Left cardiac atrium (tissue), 4 donors: ENCODE measurements at regions not wholly inside any gene's neighbourhood (a gene's known extent, or its start where the extent isn't known, plus 50 kb on each side); places are given as distances from the start of the nearest gene placed in this dataset.
"Not testable (repeated sequence)": the region's sequence is repeated elsewhere in the genome, so short reads cannot be mapped to it uniquely, and the experiment has no call there.

Experiments used
- ATAC-seq, 2 donors: fragments of 200-7000 bp; cut with Tn5 transposase; one replicate each; pipeline ENCODE4 v1.9.1; 2020; ENCODE audit warnings: mild to moderate bottlenecking in 2 of 2, moderate library complexity in 2 of 2
- DNase-seq: peaks from one replicate; pipeline ENCODE4 v3.0.0-alpha.2; 2020
- intact Hi-C, 2 donors: fragments of 100-400 bp; cut with DNase I; formaldehyde crosslinking; loops; one replicate each; pipeline versions ENCODE4 v1.14.1 to v1.15.1; 2022 to 2023
- donor health status: DM: no; HTN: yes; CAD: no.
- donor health status: DM: no; HTN: yes; CAD: no; lungs with severe emphysema.
- donor health status: DM: yes; HTN: yes; CAD: no.
- donor health status: Dilated cardiomyopathy.

GRCh38 chr12:78330131-78330530, 499.4 kb downstream of the NAV3 start:
- ATAC-seq (no peak), DNase-seq (no peak)

GRCh38 chr12:78331181-78331580, 500.5 kb downstream of the NAV3 start:
- DNase-seq (no peak), ATAC-seq (no peak)
- intact Hi-C loops: no loop called here

More at GRCh38 chr12:78330131-78330530, 499.4 kb downstream of the NAV3 start:
- intact Hi-C loops: no loop called here

DNA sequence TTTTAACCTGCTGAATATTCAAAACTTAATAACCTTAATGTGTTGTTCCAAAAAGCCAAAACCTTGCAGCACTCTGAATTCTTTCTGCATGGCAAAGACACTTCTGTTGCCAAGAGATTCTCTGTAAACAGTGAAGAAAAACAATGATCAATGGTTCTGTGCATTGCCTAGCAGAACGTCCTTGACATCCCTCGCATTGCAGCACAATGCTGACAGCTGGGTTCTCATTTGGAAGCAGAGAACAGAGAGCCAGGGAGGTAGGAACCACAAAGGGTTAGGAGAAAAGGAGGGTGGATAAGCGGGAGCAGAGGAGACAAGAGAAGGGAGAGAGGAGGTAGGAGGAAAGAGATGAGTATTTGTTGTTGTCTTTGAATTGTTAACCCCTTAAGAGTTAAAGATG, 501.1 kb downstream of the NAV3 start:
- DNase-seq (no peak), ATAC-seq (no peak)
- intact Hi-C loops: no loop called here

DNA sequence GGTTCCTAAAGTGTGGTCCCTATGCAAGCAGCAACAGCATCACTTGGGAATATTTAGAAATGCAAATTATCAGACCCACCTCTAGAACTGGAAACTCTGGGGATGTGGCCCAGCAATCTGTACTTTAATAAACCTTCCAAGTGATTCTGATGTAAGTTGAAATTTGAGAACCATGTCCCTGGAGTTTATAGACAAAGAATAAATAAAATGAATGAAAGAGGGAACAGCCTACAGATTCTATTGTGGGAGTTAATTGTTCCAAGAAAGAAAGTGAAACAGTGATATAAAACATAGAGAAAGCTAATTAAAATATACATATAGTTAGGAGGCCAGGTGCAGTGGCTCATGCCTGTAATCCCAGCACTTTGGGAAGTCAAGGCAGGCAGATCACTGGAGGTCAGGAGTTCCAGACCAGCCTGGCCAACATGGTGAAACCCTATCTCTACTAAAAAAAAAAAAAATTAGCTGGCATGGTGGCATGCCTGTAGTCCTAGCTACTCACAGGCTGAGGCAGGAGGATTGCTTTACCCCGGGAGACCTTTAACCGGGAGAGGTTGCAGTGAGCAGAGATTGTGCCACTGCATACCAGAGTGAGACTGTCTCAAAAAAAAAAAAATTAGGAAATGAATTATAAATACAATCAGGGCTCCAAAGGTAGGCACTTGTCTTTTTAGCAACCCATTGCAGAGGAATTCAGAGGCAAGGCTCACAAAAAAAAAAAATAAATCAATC, 507.5 kb downstream of the NAV3 start:
- no peak for DNase-seq
- intact Hi-C loops: no loop called here
- peak in 1 of 2 donors; percentile 70 for ATAC-seq

GRCh38 chr12:78340406-78340805, 509.7 kb downstream of the NAV3 start:
- DNase-seq (no peak), ATAC-seq (no peak)
- intact Hi-C loops: no loop called here

DNA sequence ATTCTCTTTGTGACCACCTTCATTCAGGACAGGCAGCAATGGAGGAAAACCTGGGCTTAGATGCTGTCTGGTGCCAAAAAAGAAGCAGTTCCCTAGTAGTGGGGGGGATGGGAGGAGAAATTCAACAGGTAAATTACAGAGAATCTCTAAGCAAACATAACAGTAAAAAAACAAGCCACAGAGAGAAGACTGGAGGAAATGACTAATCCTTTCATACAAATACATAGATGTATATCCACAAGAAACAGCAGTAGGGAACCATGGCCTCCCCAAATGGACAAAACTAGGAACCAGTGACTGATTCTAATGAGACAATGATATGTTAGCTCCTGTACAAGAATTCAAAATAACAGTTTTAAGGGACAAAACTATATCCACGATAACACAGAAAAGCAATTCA, 513.0 kb downstream of the NAV3 start:
- intact Hi-C loops: no loop called here
- DNase-seq: no peak
- no peak for ATAC-seq

DNA sequence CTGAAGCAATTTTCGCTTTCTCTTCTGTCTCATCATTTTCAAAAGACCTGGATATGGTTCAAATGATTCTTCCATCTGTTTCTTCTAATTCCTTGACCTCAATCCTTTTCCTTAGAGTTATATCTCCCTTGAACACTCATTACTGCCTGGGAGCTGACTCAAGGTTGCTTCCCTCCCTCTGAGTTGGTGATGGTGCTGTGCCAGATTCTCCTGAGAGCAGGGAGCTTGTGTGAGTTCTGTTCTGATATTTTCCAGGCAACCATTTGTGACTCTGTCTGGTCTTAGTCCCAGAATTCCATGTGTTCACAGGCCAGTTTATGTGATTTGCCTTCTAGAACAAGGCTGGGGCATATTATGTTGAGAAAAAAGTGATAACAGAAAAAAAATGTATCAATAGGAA, 505.1 kb upstream of the SYT1 start:
- DNase-seq: no peak
- intact Hi-C loops: no loop called here
- peak in 1 of 2 donors; percentile 65 for ATAC-seq

GRCh38 chr12:78361683-78362082, 502.9 kb upstream of the SYT1 start:
- DNase-seq (no peak), ATAC-seq (no peak)
- intact Hi-C loops: no loop called here

GRCh38 chr12:78371284-78371683, 493.3 kb upstream of the SYT1 start:
- intact Hi-C loops: no loop called here
- ATAC-seq (no peak), DNase-seq (no peak)

DNA sequence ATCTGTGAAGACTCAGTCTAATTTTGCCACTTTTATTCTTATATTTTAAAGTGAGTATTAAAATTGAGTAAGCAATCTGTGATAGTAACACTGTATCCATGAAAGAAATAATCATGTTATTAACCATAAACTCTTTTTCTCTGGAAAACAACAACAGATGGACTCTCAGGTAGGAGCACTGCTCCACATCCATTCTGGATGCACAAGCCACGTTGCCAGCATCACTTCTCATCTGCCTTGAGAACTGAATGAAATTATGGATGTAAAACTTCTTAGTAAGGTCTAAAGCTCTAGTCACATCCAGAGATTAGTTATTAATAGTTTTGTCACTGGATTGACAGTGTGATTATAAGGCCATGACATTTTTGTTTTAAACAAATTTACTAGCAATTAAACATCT, 489.1 kb upstream of the SYT1 start:
- ATAC-seq (no peak), DNase-seq (no peak)
- intact Hi-C loops: no loop called here

DNA sequence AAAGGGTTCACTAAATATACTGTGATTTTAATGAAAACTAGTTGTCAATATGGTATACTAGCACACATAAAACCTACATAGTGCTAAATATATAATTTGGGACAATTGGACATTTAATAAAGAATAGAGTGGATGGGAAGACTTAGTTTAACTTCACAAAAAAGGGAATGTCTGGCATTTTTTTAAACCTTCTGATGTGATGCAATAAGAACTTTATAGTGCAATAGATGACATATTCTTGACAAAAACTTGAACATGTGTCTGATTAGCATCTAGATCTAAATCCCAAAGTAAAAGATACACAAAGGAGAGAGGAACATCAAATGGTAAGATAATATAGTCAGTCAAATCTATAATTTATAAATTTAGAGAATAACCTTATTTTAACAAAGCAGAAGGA, 488.3 kb upstream of the SYT1 start:
- ATAC-seq (no peak), DNase-seq (no peak)
- intact Hi-C loops: no loop called here

DNA sequence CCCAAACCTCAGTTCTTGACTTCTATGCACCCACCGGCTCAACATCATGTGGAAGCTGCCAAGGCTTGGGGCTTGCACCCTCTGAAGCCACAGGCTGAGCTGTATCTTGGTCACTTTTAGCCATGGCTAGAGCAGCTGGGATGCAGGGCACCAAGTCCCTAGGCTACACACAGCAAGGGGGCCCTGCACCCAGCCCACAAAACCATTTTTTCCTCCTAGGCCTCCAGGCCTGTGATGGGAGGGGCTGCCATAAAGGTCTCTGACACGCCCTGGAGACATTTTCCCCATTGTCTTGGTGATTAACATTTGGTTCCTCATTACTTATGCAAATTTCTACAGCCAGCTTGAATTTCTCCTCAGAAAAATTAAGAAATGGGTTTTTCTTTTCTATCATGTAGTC, 485.5 kb upstream of the SYT1 start:
- intact Hi-C loops, DNase-seq, ATAC-seq: not testable (repeated sequence)

- DNase-seq: no peak
- intact Hi-C loops: no loop called here
- no peak for ATAC-seq
These were observed 481.2 kb upstream of the SYT1 start for GRCh38 chr12:78383414-78383813.

- DNase-seq (no peak), ATAC-seq (no peak)
- intact Hi-C loops: no loop called here
These were observed 480.0 kb upstream of the SYT1 start for GRCh38 chr12:78384541-78384940.

DNA sequence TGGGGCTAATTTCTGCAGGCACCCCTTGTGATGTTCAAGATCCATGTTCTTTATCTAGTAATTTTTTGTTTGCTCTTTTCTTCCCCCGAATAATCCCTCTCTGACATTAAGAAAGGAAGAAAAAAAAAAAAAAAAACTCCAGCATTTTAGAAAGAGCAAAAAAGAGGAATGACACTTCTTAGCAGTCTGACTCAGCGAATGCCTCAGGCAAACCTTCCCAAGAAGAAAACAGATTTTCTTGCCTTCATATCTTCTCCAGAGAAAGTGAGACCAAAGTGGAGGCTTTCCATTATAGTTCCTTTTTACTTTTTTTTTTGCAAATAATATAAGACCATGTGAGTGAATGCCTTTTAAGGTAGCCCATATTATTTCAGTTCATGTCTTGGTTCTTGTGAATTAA, 479.0 kb upstream of the SYT1 start:
- no peak for DNase-seq
- intact Hi-C loops: no loop called here
- no peak for ATAC-seq

DNA sequence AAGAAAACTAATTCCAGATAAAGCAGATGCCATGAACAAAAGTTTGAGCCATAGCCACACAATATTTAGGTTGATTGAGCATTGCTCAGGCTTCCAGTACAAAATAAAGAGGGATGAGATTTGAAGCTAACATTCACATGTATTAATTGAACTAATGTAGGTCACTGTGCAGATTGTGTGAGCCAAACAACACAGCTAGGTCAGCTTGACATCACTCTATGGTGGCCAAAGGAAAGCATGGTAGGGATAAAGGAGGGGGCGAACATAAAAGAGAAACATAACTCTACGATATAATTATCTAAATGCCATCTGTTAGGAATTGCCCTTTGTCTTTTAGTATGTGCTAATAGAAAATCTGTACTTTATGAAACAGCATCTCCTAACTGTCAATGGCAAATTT, 477.7 kb upstream of the SYT1 start:
- DNase-seq (no peak), ATAC-seq (no peak)
- intact Hi-C loops: no loop called here

DNA sequence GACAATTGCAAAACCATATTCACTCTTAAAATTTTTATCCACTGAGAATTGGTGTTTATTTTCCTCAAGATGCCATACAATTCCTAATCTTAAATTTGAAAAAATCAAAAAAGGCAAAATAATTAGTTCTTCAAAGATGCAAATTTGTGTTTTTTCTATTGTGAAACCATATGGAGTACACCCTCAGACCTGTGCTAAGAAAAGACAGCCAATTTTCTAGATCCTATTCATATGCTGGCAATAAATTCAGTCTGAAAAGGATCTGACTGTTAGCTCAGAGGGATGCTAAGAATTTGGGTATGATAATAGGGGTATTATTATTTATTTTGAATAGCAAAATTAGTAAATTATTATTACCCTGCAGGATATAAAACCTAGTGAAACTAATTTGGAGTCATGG, 476.9 kb upstream of the SYT1 start:
- intact Hi-C loops: no loop called here
- no peak for DNase-seq
- no peak for ATAC-seq

DNA sequence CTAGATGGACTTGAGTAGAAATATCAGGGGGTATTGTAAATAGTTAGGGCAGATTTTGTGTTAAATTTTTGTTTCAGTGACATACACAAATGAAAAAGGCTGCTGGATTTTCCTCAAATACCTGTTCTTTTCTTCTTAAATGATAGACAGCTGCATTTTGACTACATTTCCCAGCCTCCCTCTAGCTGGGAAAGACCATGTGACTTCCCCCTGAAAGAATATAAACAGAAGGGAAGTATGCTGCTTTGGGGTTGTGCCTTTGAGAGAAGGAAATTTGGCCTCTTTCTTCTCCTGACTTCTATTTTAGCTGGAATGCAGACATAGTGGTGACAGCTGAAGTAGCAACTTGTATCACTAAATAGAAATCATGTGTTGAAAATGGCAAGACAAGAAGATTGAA, 476.1 kb upstream of the SYT1 start:
- ATAC-seq: no peak

GRCh38 chr12:78390920-78391319, 473.7 kb upstream of the SYT1 start:
- intact Hi-C loops: no loop called here
- DNase-seq (no peak), ATAC-seq (no peak)

More for the DNA sequence above, 476.1 kb upstream of the SYT1 start:
- intact Hi-C loops: no loop called here
- no peak for DNase-seq

DNA sequence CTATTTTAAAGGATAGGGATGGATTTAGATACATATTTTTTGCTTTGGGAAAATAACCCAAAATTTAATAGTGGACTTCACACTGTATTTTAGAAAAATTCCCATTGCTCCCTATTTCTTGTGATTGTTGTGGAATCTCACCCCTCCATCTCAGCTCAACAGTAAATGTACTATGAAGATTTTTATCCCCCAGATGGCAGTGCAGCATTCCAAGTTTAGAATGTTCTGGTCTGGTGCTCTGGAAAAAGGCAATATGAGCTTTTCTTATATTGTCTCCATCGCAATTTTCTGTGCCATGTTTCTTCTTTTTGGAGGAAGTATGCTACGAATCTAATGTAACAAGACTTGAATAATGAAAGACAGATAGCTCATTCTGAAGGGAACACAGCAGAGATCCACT, 471.7 kb upstream of the SYT1 start:
- no peak for ATAC-seq
- DNase-seq: no peak
- intact Hi-C loops: no loop called here

GRCh38 chr12:78395961-78396360, 468.6 kb upstream of the SYT1 start:
- DNase-seq (no peak), ATAC-seq (no peak)
- intact Hi-C loops: no loop called here

DNA sequence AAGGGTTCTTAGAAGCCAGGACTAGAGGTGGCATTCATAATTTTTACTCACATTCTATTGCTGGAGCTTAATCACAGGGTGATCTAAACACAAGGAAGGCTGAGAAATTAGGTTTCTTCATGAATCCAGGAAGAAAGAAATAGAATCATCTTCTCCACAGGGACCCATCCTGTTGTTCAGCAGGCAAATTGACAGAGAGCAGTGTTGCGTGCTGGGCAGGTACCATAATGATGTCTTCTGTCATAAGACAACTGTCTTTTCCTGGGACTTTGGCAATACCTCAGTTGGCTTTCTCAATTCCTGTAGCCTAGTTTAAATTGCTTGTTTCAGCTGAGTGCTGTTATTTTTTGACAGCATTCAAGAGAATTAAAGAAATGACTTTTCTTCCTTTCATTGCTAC, 468.0 kb upstream of the SYT1 start:
- ATAC-seq (no peak), DNase-seq (no peak)
- intact Hi-C loops: no loop called here
